ENCODE measurements at regions not wholly inside any gene's neighbourhood (a gene's known extent, or its start where the extent isn't known, plus 50 kb on each side); places are given as distances from the start of the nearest gene placed in this dataset.
"Not testable (repeated sequence)": the region's sequence is repeated elsewhere in the genome, so short reads cannot be mapped to it uniquely, and the experiment has no call there.

GRCh38 chr6:68122032-68122431, 513.0 kb upstream of the ADGRB3 start:
- no peak for TF ChIP-seq CTCF (IDR thresholded peaks at IDR 0.05; ENCODE audit: low read depth, low read length)
- in situ Hi-C loops (cut with HindIII; ENCODE audit: low sequenced_read_pairs), result no loop called here
- DNase-seq (ENCODE audit: low read depth, low spot score), result no peak
- H3K4me3 ChIP-seq (ENCODE audit: low read depth, low read length), result no peak overlapping the region

- DNase-seq (ENCODE audit: low read depth, low spot score); H3K4me3 ChIP-seq (ENCODE audit: low read depth, low read length); in situ Hi-C loops (cut with HindIII; ENCODE audit: low sequenced_read_pairs): not testable (repeated sequence)
Observed at GRCh38 chr6:68120954-68121353, 514.1 kb upstream of the ADGRB3 start.

GRCh38 chr6:68114463-68115047, 520.5 kb upstream of the ADGRB3 start:
- in situ Hi-C loops (cut with HindIII; ENCODE audit: low sequenced_read_pairs), result no loop called here
- no peak overlapping the region for H3K4me3 ChIP-seq (ENCODE audit: low read depth, low read length)
- TF ChIP-seq CTCF (IDR thresholded peaks at IDR 0.05; ENCODE audit: low read depth, low read length), result no peak
- no peak for DNase-seq (ENCODE audit: low read depth, low spot score)

- DNase-seq (ENCODE audit: low read depth, low spot score), result peak; percentile 64
- in situ Hi-C loops (cut with HindIII; ENCODE audit: low sequenced_read_pairs), result no loop called here
- H3K4me3 ChIP-seq (ENCODE audit: low read depth, low read length), result no peak overlapping the region
- no peak for TF ChIP-seq CTCF (IDR thresholded peaks at IDR 0.05; ENCODE audit: low read depth, low read length)
Observed at GRCh38 chr6:68108233-68108835, 526.7 kb upstream of the ADGRB3 start.

GRCh38 chr6:68094070-68094469, 541.0 kb upstream of the ADGRB3 start:
- DNase-seq (ENCODE audit: low read depth, low spot score), result no peak
- H3K4me3 ChIP-seq (ENCODE audit: low read depth, low read length), result no peak overlapping the region
- in situ Hi-C loops (cut with HindIII; ENCODE audit: low sequenced_read_pairs), result no loop called here
- no peak for TF ChIP-seq CTCF (IDR thresholded peaks at IDR 0.05; ENCODE audit: low read depth, low read length)

- peak; percentile 57 for DNase-seq (ENCODE audit: low read depth, low spot score)
- no peak overlapping the region for H3K4me3 ChIP-seq (ENCODE audit: low read depth, low read length)
- no peak for TF ChIP-seq CTCF (IDR thresholded peaks at IDR 0.05; ENCODE audit: low read depth, low read length)
- in situ Hi-C loops (cut with HindIII; ENCODE audit: low sequenced_read_pairs), result no loop called here
Observed at GRCh38 chr6:68087399-68088133, 547.5 kb upstream of the ADGRB3 start.

- no peak overlapping the region for H3K4me3 ChIP-seq (ENCODE audit: low read depth, low read length)
- TF ChIP-seq CTCF (IDR thresholded peaks at IDR 0.05; ENCODE audit: low read depth, low read length), result no peak
- in situ Hi-C loops (cut with HindIII; ENCODE audit: low sequenced_read_pairs), result no loop called here
- DNase-seq (ENCODE audit: low read depth, low spot score), result no peak
Observed at GRCh38 chr6:68086199-68086598, 548.9 kb upstream of the ADGRB3 start.

- DNase-seq (ENCODE audit: low read depth, low spot score); H3K4me3 ChIP-seq (ENCODE audit: low read depth, low read length); in situ Hi-C loops (cut with HindIII; ENCODE audit: low sequenced_read_pairs): not testable (repeated sequence)
Observed at GRCh38 chr6:68085599-68085998, 549.5 kb upstream of the ADGRB3 start.

All from astrocyte of the spinal cord (primary cell).